Testis (tissue), 2 donors: ENCODE measurements at regions not wholly inside any gene's neighbourhood (a gene's known extent, or its start where the extent isn't known, plus 50 kb on each side); places are given as distances from the start of the nearest gene placed in this dataset.

Experiments used
- POLR2A ChIP-seq: fragments of 450-650 bp; IDR thresholded peaks from one replicate; pipeline ENCODE4 v1.6.1; 2017; ENCODE audit warnings: antibody characterized with exemption, mild to moderate bottlenecking, moderate library complexity
- TF ChIP-seq, protein P1 (sequence below), 3 experiments: fragments of 450-650 bp in 2 of 3; fragments of 200-600 bp in 1 of 3; sonication (generic) in 1 of 3; IDR thresholded peaks; one replicate each; pipeline ENCODE4 v1.5.1; 2016 to 2019; ENCODE audit warnings: antibody characterized with exemption in 3 of 3, mild to moderate bottlenecking in 2 of 3, moderate library complexity in 1 of 3

GRCh38 chr17:71881581-71881980, 239.2 kb upstream of the SOX9 start:
- TF ChIP-seq, protein P1, sequence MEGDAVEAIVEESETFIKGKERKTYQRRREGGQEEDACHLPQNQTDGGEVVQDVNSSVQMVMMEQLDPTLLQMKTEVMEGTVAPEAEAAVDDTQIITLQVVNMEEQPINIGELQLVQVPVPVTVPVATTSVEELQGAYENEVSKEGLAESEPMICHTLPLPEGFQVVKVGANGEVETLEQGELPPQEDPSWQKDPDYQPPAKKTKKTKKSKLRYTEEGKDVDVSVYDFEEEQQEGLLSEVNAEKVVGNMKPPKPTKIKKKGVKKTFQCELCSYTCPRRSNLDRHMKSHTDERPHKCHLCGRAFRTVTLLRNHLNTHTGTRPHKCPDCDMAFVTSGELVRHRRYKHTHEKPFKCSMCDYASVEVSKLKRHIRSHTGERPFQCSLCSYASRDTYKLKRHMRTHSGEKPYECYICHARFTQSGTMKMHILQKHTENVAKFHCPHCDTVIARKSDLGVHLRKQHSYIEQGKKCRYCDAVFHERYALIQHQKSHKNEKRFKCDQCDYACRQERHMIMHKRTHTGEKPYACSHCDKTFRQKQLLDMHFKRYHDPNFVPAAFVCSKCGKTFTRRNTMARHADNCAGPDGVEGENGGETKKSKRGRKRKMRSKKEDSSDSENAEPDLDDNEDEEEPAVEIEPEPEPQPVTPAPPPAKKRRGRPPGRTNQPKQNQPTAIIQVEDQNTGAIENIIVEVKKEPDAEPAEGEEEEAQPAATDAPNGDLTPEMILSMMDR (IDR thresholded peaks at IDR 0.05) = no peak
- no peak for TF ChIP-seq POLR2A
